ENCODE measurements at regions not wholly inside any gene's neighbourhood (a gene's known extent, or its start where the extent isn't known, plus 50 kb on each side); places are given as distances from the start of the nearest gene placed in this dataset.

DNA sequence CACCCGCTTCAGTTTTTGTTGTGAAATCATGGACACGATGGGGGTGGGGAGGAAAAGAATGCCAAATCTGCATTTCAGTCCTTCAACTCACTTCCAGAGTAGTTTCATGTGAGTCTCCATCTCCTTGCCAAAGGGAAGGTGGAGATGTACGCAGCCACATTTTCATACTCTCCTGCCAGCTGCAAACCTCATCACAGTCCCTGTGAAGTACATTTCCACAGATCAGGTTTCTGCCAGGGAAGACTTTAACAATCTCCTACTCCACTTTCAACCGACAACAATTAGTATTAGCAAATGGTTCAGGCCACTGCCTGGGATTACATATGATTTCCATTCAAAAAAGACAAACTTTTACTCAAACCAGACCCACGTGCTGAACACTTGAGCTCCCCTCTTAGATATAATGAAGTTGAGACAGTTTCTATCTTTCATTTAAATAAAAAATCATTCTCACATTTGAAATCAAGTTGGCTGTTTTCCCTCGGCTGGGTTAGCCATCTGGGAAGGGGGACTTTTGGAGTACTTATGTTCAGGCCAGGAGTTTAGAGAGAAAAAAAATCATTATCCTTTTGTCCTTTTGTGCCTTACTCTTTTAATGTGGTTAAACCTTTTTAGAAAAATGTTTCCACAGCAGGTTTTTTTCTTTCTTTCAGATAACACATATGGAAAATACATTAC is 51.0 kb upstream of the CEP162 start:
- H3K27ac ChIP-seq = no peak overlapping the region
- H3K4me3 ChIP-seq = no peak overlapping the region
- no peak for DNase-seq (ENCODE audit: low spot score)
- TF ChIP-seq, protein P1, sequence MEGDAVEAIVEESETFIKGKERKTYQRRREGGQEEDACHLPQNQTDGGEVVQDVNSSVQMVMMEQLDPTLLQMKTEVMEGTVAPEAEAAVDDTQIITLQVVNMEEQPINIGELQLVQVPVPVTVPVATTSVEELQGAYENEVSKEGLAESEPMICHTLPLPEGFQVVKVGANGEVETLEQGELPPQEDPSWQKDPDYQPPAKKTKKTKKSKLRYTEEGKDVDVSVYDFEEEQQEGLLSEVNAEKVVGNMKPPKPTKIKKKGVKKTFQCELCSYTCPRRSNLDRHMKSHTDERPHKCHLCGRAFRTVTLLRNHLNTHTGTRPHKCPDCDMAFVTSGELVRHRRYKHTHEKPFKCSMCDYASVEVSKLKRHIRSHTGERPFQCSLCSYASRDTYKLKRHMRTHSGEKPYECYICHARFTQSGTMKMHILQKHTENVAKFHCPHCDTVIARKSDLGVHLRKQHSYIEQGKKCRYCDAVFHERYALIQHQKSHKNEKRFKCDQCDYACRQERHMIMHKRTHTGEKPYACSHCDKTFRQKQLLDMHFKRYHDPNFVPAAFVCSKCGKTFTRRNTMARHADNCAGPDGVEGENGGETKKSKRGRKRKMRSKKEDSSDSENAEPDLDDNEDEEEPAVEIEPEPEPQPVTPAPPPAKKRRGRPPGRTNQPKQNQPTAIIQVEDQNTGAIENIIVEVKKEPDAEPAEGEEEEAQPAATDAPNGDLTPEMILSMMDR (IDR thresholded peaks at IDR 0.05) = no peak

Measured in coronary artery (tissue), 2 donors.